A549 (cell line): ENCODE measurements at regions not wholly inside any gene's neighbourhood (a gene's known extent, or its start where the extent isn't known, plus 50 kb on each side); places are given as distances from the start of the nearest gene placed in this dataset.

Experiments used
- ATAC-seq, 2 experiments: fragments of 200-7000 bp in 1 of 2; fragments of >200 bp in 1 of 2; cut with Nextera tagmentation in 1 of 2; cut with Tn5 transposase in 1 of 2; 3 replicates each; pipeline versions ENCODE4 v1.8.0 to v1.9.1; 2018 to 2020; ENCODE audit warnings: mild to moderate bottlenecking in 1 of 2, moderate library complexity in 1 of 2
- CTCF ChIA-PET: fragments of 300-600 bp; sonication (Branson Sonifier 250); formaldehyde crosslinking; extraction: SDS; loops from one replicate; lab custom pipeline; 2021; ENCODE audit warnings: antibody characterized with exemption, inconsistent platforms; lab: Yijun Ruan, JAX
- POLR2A ChIA-PET: fragments of 350-600 bp; formaldehyde crosslinking; extraction: SDS; loops from one replicate; lab custom pipeline; 2021; ENCODE audit warnings: antibody characterized with exemption, inconsistent platforms; lab: Yijun Ruan, JAX
- DNase-seq, 2 experiments: peaks; one replicate each; pipeline versions ENCODE4 v3.0.0 to v3.0.0-alpha.2; 2011 to 2016; ENCODE audit warnings: low read depth in 1 of 2, low spot score in 1 of 2
- FAIRE-seq: peaks from 2 replicates; lab custom pipeline; 2011; peaks lifted over from hg19 to GRCh38; lab: Jason Lieb, UNC
- H3K27ac ChIP-seq, 2 experiments: fragments of >200 bp; sonication (Bioruptor Twin); formaldehyde crosslinking; 3 replicates each; pipeline ENCODE4 v1.5.1; 2016 to 2017
- H3K4me1 ChIP-seq: fragments of >200 bp; sonication (Bioruptor Twin); formaldehyde crosslinking; 3 replicates; pipeline ENCODE4 v1.6.1; 2016
- H3K4me2 ChIP-seq: fragments of >200 bp; sonication (Bioruptor Twin); formaldehyde crosslinking; 3 replicates; pipeline ENCODE4 v1.6.1; 2016
- H3K4me3 ChIP-seq: fragments of >200 bp; sonication (Bioruptor Twin); formaldehyde crosslinking; 3 replicates; pipeline ENCODE4 v1.5.1; 2016
- H3K9me3 ChIP-seq: fragments of >200 bp; sonication (Bioruptor Twin); formaldehyde crosslinking; 3 replicates; pipeline ENCODE4 v1.6.1; 2016
- BHLHE40 ChIP-seq: IDR thresholded peaks from 2 replicates; pipeline ENCODE4 v1.6.1; 2012; ENCODE audit warnings: low read depth, low read length, inconsistent platforms
- CHD2 ChIP-seq: fragments of 150-350 bp; IDR thresholded peaks from 2 replicates; pipeline ENCODE4 v1.6.1; 2014; ENCODE audit warnings: low read length; ENCODE audit not compliant: partially characterized antibody
- EHMT2 ChIP-seq: fragments of 200-600 bp; sonication (generic); IDR thresholded peaks from 2 replicates; pipeline ENCODE4 v1.6.1; 2016; ENCODE audit warnings: antibody characterized with exemption, low read depth, mild to moderate bottlenecking, moderate library complexity
- EP300 ChIP-seq, 2 experiments: fragments of >200 bp; sonication (Bioruptor Twin); formaldehyde crosslinking; IDR thresholded peaks; 2 replicates in 1 of 2; 3 replicates in 1 of 2; pipeline ENCODE4 v1.6.1; 2016 to 2017
- ESRRA ChIP-seq: fragments of 150-350 bp; IDR thresholded peaks from 2 replicates; pipeline ENCODE4 v1.6.1; 2014; ENCODE audit warnings: mild to moderate bottlenecking, low read length, borderline replicate concordance
- FOSL2 ChIP-seq, 2 experiments: fragments of 450-650 bp in 1 of 2; fragments of >200 bp in 1 of 2; sonication (Bioruptor Twin) in 1 of 2; formaldehyde crosslinking; IDR thresholded peaks; 2 replicates each; pipeline versions ENCODE4 v1.5.0 to v1.6.1; 2016 to 2020; ENCODE audit warnings: mild to moderate bottlenecking in 1 of 2, moderate library complexity in 1 of 2
- HEYL ChIP-seq: fragments of 250-450 bp; sonication (Bioruptor Pico); IDR thresholded peaks from 2 replicates; pipeline ENCODE4 v1.8.0; 2021; ENCODE audit warnings: mild to moderate bottlenecking, moderate library complexity
- KDM5A ChIP-seq: fragments of 200-600 bp; sonication (generic); IDR thresholded peaks from 2 replicates; pipeline ENCODE4 v1.6.1; 2016; ENCODE audit warnings: antibody characterized with exemption, mild to moderate bottlenecking
- MAZ ChIP-seq: fragments of 150-350 bp; IDR thresholded peaks from 2 replicates; pipeline ENCODE4 v1.6.1; 2014; ENCODE audit warnings: antibody characterized with exemption, low read depth, low read length, borderline replicate concordance
- MYC ChIP-seq: IDR thresholded peaks from 2 replicates; pipeline ENCODE4 v1.6.1; 2012; ENCODE audit warnings: mild to moderate bottlenecking, inconsistent platforms, low read length, improper control_type of control experiment, borderline replicate concordance
- NFE2L2 ChIP-seq: fragments of 150-350 bp; conservative IDR thresholded peaks from 2 replicates; pipeline ENCODE4 v1.6.1; 2014; ENCODE audit warnings: low read length
- NPAS2 ChIP-seq: fragments of 250-450 bp; sonication (Bioruptor Pico); IDR thresholded peaks from 2 replicates; pipeline ENCODE4 v1.8.0; 2022; ENCODE audit warnings: mild to moderate bottlenecking, moderate library complexity, borderline replicate concordance
- PHF8 ChIP-seq: fragments of 200-600 bp; sonication (generic); IDR thresholded peaks from 2 replicates; pipeline ENCODE4 v1.6.1; 2016; ENCODE audit warnings: low read depth, mild to moderate bottlenecking, antibody characterized with exemption, moderate library complexity, borderline replicate concordance
- POLR2A ChIP-seq: IDR thresholded peaks from 2 replicates; pipeline ENCODE4 v1.6.1; 2012; ENCODE audit warnings: mild to moderate bottlenecking, low read length
- RAD21 ChIP-seq, 2 experiments: fragments of >200 bp in 1 of 2; sonication (Bioruptor Twin) in 1 of 2; formaldehyde crosslinking in 1 of 2; IDR thresholded peaks in 1 of 2; conservative IDR thresholded peaks in 1 of 2; 2 replicates in 1 of 2; 3 replicates in 1 of 2; pipeline ENCODE4 v1.6.1; 2012 to 2018; ENCODE audit warnings: inconsistent platforms in 1 of 2
- RARB ChIP-seq: fragments of 250-450 bp; sonication (Bioruptor Pico); IDR thresholded peaks from 2 replicates; pipeline ENCODE4 v1.8.0; 2021; ENCODE audit warnings: mild to moderate bottlenecking, moderate library complexity
- RCOR1 ChIP-seq: fragments of 150-350 bp; IDR thresholded peaks from 2 replicates; pipeline ENCODE4 v1.6.1; 2014; ENCODE audit warnings: antibody characterized with exemption, low read length, low read depth
- RFX5 ChIP-seq: fragments of 450-650 bp; IDR thresholded peaks from 2 replicates; pipeline ENCODE4 v1.7.1; 2014; ENCODE audit warnings: antibody characterized with exemption, mild to moderate bottlenecking, moderate library complexity
- RNF2 ChIP-seq: fragments of 200-600 bp; sonication (generic); IDR thresholded peaks from 2 replicates; pipeline ENCODE4 v1.6.1; 2016; ENCODE audit warnings: low read depth, mild to moderate bottlenecking, antibody characterized with exemption, moderate library complexity, borderline replicate concordance
- TFCP2L1 ChIP-seq: fragments of 250-450 bp; sonication (Bioruptor Pico); IDR thresholded peaks from 2 replicates; pipeline ENCODE4 v1.5.0; 2021; ENCODE audit warnings: mild to moderate bottlenecking
- TP53 ChIP-seq: fragments of 250-450 bp; sonication (Bioruptor Pico); IDR thresholded peaks from 2 replicates; pipeline ENCODE4 v1.5.0; 2021; ENCODE audit warnings: mild to moderate bottlenecking, moderate library complexity
- ZFP36 ChIP-seq: fragments of 450-650 bp; IDR thresholded peaks from 2 replicates; pipeline ENCODE4 v1.6.1; 2014; ENCODE audit warnings: borderline replicate concordance; ENCODE audit not compliant: partially characterized antibody
- ZSCAN20 ChIP-seq: fragments of 250-450 bp; sonication (Bioruptor Pico); IDR thresholded peaks from 2 replicates; pipeline ENCODE4 v1.8.0; 2022; ENCODE audit warnings: mild to moderate bottlenecking, moderate library complexity
- WGBS: methylation state at CpG from one replicate; pipeline ENCODE4 v1.1.6; 2017; ENCODE audit errors: missing lambda C conversion rate; 5-methylcytosine and 5-hydroxymethylcytosine counted together
- TF ChIP-seq, protein P1 (sequence below): fragments of >200 bp; sonication (Bioruptor Twin); formaldehyde crosslinking; IDR thresholded peaks from 2 replicates; pipeline ENCODE4 v1.6.1; 2016
- TF ChIP-seq, protein P2 (sequence below): fragments of 250-450 bp; sonication (Bioruptor Pico); IDR thresholded peaks from 2 replicates; pipeline ENCODE4 v1.5.0; 2021; ENCODE audit warnings: mild to moderate bottlenecking, moderate library complexity, borderline replicate concordance
- TF ChIP-seq, protein P3 (sequence below): IDR thresholded peaks from 2 replicates; pipeline ENCODE4 v1.6.1; 2012; ENCODE audit warnings: low read depth, borderline replicate concordance

DNA sequence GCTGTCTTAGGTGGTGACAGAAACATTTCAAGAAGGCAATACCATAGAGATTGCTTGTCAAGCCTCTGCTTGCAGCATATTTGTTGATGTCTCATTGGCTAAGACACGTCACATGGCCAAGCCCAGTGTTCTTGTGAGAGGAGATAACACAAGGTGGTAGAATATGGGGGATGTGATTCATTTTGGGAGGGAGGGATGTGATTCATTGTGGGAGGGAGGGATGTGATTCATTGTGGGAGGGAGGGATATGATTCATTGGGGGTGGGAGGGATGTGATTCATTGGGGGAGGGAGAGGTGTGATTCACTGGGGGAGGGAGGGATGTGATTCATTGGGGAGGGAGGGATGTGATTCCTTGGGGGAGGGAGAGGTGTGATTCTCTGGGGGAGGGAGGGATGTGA lies 470.5 kb upstream of the SALL1 start:
- Histone ChIP-seq H3K4me1 (peaks cover 7% of the 10 kb centered on the region; the same call in 1 of the 3 replicates), H3K9me3 (peaks cover 7% of the 10 kb centered on the region; the same call in 1 of the 3 replicates), H3K4me2 (no peak overlapping the region), H3K4me3 (no peak overlapping the region), H3K27ac (no peak overlapping the region)
- peak in 1 of 2 experiments; percentile 46 for DNase-seq
- TF ChIP-seq MYC (no peak), ESRRA (no peak), MAZ (no peak), TFCP2L1 (CRISPR knock-in tag) (no peak), RAD21 (conservative IDR thresholded peaks at IDR 0.05 in 1 of 2, IDR thresholded peaks at IDR 0.05 in 1 of 2) (no peak), RFX5 (no peak), POLR2A (no peak), ZSCAN20 (no peak), RARB (CRISPR knock-in tag) (no peak), NPAS2 (CRISPR knock-in tag) (no peak), BHLHE40 (no peak), EP300 (IDR thresholded peaks at IDR 0.05) (no peak), HEYL (CRISPR knock-in tag) (no peak), ZFP36 (no peak), CHD2 (no peak), PHF8 (no peak), KDM5A (no peak), NFE2L2 (no peak)
- TF ChIP-seq, protein P1, sequence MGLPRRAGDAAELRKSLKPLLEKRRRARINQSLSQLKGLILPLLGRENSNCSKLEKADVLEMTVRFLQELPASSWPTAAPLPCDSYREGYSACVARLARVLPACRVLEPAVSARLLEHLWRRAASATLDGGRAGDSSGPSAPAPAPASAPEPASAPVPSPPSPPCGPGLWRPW, result no peak
- TF ChIP-seq, protein P2, sequence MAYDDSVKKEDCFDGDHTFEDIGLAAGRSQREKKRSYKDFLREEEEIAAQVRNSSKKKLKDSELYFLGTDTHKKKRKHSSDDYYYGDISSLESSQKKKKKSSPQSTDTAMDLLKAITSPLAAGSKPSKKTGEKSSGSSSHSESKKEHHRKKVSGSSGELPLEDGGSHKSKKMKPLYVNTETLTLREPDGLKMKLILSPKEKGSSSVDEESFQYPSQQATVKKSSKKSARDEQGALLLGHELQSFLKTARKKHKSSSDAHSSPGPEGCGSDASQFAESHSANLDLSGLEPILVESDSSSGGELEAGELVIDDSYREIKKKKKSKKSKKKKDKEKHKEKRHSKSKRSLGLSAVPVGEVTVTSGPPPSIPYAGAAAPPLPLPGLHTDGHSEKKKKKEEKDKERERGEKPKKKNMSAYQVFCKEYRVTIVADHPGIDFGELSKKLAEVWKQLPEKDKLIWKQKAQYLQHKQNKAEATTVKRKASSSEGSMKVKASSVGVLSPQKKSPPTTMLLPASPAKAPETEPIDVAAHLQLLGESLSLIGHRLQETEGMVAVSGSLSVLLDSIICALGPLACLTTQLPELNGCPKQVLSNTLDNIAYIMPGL (CRISPR knock-in tag), result no peak
- no peak for FAIRE-seq
- POLR2A ChIA-PET, result no interaction called here
- no peak for ATAC-seq
- WGBS, result 40% methylated on average over 1 of the region's 1 CpG
- CTCF ChIA-PET, result interaction anchor here (1.2 kb wide), 1 partner anchor 8 kb away, joined by 3 read pairs; no protein-coding TSS in a partner anchor

DNA sequence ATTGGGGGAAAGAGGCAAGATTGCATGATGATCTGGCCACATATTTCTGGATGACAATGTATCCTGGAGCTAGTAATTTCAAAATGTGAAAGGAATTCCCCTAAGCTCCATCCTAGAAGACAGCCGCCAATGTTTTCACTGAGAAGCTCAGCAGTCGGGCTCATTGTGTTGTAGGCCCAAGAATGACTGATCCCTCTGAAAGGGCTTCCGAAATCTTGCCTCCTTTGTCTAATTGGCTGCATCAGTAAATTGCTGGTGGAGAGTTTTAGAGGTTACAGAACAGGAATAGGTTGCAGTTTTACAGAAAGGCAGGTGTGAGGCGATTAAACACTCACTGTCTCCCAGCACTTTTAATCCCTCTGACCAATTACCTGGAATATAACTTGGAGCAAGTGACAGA lies 464.1 kb upstream of the SALL1 start:
- DNase-seq (no peak), FAIRE-seq (no peak), ATAC-seq (no peak)
- 66% methylated on average over 4 of the region's 4 CpGs for WGBS
- ChIA-PET CTCF (no interaction called here), POLR2A (no interaction called here)
- Histone ChIP-seq H3K4me3 (no peak overlapping the region), H3K27ac (no peak overlapping the region), H3K4me2 (no peak overlapping the region), H3K9me3 (0 out of 3 replicates have a peak, but pooled peaks cover 2% of the 10 kb centered on the region), H3K4me1 (no peaks in the 10 kb centered on the region)
- TF ChIP-seq, protein P2 (CRISPR knock-in tag), result no peak

DNA sequence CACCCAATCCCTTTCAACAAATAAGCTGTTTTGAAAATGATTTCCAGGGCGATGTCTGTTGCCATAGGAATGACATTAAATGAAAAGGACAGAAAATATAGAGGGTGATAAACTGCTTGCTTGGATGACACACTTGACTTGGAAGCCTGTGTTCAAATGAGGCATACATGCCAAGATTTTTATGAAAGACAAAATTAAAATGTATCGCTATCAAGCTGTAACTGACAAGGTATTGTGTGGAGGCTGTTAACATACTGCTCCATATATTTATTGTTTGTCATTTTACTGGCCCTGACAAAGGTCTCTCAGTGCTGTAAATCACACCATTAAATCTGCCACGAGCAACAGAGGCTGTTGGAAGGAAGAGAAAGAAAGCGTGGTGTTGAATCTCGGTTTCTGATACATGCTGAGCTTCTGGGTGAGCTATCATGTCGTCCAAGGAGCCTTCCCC lies 456.2 kb upstream of the SALL1 start:
- no peak for ATAC-seq
- no peak for FAIRE-seq
- Histone ChIP-seq H3K9me3 (peaks cover 4% of the 10 kb centered on the region), H3K4me2 (peak overlapping the region; percentile 34), H3K27ac (no peak overlapping the region), H3K4me3 (no peak overlapping the region), H3K4me1 (no peaks in the 10 kb centered on the region)
- DNase-seq, result no peak
- ChIA-PET POLR2A (no interaction called here), CTCF (no interaction called here)
- 16% methylated on average over 6 of the region's 6 CpGs for WGBS
- TF ChIP-seq POLR2A (no peak), RFX5 (no peak), ZSCAN20 (no peak), RCOR1 (no peak), CHD2 (no peak), EHMT2 (no peak), RNF2 (no peak), NFE2L2 (no peak), MYC (no peak), FOSL2 (IDR thresholded peaks at IDR 0.05) (no peak), FOSL2 (CRISPR knock-in tag; IDR thresholded peaks at IDR 0.05) (no peak), TP53 (CRISPR knock-in tag) (no peak)
- TF ChIP-seq, protein P3, sequence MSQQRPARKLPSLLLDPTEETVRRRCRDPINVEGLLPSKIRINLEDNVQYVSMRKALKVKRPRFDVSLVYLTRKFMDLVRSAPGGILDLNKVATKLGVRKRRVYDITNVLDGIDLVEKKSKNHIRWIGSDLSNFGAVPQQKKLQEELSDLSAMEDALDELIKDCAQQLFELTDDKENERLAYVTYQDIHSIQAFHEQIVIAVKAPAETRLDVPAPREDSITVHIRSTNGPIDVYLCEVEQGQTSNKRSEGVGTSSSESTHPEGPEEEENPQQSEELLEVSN, result no peak
